ENCODE measurements at regions not wholly inside any gene's neighbourhood (a gene's known extent, or its start where the extent isn't known, plus 50 kb on each side); places are given as distances from the start of the nearest gene placed in this dataset.

GRCh38 chrX:88613338-88613737 lies 133.7 kb upstream of the CPXCR1 start:
- TF ChIP-seq PRRX2 (CRISPR knock-in tag; IDR thresholded peaks at IDR 0.05) (no peak), E2F5 (CRISPR knock-in tag; IDR thresholded peaks at IDR 0.05) (no peak), PREB (CRISPR knock-in tag; IDR thresholded peaks at IDR 0.05; ENCODE audit: borderline replicate concordance) (no peak), ZBTB21 (CRISPR knock-in tag; IDR thresholded peaks at IDR 0.05; ENCODE audit: borderline replicate concordance) (no peak), AFF4 (CRISPR knock-in tag; IDR thresholded peaks at IDR 0.05; ENCODE audit: borderline replicate concordance) (no peak), NFE2L1 (CRISPR knock-in tag; IDR thresholded peaks at IDR 0.05) (no peak), ZNF138 (CRISPR knock-in tag; conservative IDR thresholded peaks at IDR 0.05) (no peak), FOXK1 (CRISPR knock-in tag; IDR thresholded peaks at IDR 0.05) (no peak)
- TF ChIP-seq, protein P1, sequence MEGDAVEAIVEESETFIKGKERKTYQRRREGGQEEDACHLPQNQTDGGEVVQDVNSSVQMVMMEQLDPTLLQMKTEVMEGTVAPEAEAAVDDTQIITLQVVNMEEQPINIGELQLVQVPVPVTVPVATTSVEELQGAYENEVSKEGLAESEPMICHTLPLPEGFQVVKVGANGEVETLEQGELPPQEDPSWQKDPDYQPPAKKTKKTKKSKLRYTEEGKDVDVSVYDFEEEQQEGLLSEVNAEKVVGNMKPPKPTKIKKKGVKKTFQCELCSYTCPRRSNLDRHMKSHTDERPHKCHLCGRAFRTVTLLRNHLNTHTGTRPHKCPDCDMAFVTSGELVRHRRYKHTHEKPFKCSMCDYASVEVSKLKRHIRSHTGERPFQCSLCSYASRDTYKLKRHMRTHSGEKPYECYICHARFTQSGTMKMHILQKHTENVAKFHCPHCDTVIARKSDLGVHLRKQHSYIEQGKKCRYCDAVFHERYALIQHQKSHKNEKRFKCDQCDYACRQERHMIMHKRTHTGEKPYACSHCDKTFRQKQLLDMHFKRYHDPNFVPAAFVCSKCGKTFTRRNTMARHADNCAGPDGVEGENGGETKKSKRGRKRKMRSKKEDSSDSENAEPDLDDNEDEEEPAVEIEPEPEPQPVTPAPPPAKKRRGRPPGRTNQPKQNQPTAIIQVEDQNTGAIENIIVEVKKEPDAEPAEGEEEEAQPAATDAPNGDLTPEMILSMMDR (IDR thresholded peaks at IDR 0.05): no peak
- TF ChIP-seq, protein P2, sequence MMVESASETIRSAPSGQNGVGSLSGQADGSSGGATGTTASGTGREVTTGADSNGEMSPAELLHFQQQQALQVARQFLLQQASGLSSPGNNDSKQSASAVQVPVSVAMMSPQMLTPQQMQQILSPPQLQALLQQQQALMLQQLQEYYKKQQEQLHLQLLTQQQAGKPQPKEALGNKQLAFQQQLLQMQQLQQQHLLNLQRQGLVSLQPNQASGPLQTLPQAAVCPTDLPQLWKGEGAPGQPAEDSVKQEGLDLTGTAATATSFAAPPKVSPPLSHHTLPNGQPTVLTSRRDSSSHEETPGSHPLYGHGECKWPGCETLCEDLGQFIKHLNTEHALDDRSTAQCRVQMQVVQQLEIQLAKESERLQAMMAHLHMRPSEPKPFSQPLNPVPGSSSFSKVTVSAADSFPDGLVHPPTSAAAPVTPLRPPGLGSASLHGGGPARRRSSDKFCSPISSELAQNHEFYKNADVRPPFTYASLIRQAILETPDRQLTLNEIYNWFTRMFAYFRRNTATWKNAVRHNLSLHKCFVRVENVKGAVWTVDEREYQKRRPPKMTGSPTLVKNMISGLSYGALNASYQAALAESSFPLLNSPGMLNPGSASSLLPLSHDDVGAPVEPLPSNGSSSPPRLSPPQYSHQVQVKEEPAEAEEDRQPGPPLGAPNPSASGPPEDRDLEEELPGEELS (CRISPR knock-in tag; IDR thresholded peaks at IDR 0.05): no peak

All from WTC11 (cell line).